Fibroblast of lung (primary cell): ENCODE measurements at regions not wholly inside any gene's neighbourhood (a gene's known extent, or its start where the extent isn't known, plus 50 kb on each side); places are given as distances from the start of the nearest gene placed in this dataset.

Experiments used
- DNase-seq, 2 donors: peaks; one replicate each; pipeline versions ENCODE4 v3.0.0 to v3.0.0-alpha.2; 2010; ENCODE audit warnings: low read depth in 2 of 2
- H2AFZ ChIP-seq: 2 replicates; pipeline ENCODE4 v1.5.1; 2012; ENCODE audit warnings: low read length, control low read depth, inconsistent platforms
- H3K27ac ChIP-seq: 2 replicates; pipeline ENCODE4 v1.5.1; 2011; ENCODE audit warnings: low read length, control low read depth; ENCODE audit not compliant: insufficient read depth
- H3K27me3 ChIP-seq: 2 replicates; pipeline ENCODE4 v1.5.1; 2011; ENCODE audit warnings: mild to moderate bottlenecking, low read length; ENCODE audit not compliant: control insufficient read depth, insufficient read depth
- H3K36me3 ChIP-seq: 2 replicates; pipeline ENCODE4 v1.5.1; 2011; ENCODE audit warnings: low read length; ENCODE audit not compliant: control insufficient read depth, insufficient read depth
- H3K4me1 ChIP-seq: 2 replicates; pipeline ENCODE4 v1.5.1; 2011; ENCODE audit warnings: low read length; ENCODE audit not compliant: control insufficient read depth, insufficient read depth; ENCODE audit errors: extremely low read depth
- H3K4me2 ChIP-seq: 2 replicates; pipeline ENCODE4 v1.5.1; 2011; ENCODE audit warnings: low read length, control low read depth; ENCODE audit not compliant: insufficient read depth; ENCODE audit errors: extremely low read depth
- H3K4me3 ChIP-seq, 4 experiments: fragments of 200-600 bp in 1 of 4; sonication (generic) in 1 of 4; replicated peaks in 1 of 4; 2 replicates each; pipeline ENCODE4 v1.5.1; 2011 to 2016; ENCODE audit warnings: low read length in 4 of 4, low read depth in 3 of 4, mild to moderate bottlenecking in 3 of 4, control low read depth in 2 of 4, inconsistent platforms in 1 of 4, mixed read lengths in 1 of 4; ENCODE audit not compliant: insufficient read depth in 1 of 4; ENCODE audit errors: control extremely low read depth in 1 of 4
- H3K79me2 ChIP-seq: 2 replicates; pipeline ENCODE4 v1.5.1; 2012; ENCODE audit warnings: mild to moderate bottlenecking, low read length, inconsistent platforms; ENCODE audit not compliant: control insufficient read depth, insufficient read depth
- H3K9ac ChIP-seq: 2 replicates; pipeline ENCODE4 v1.5.1; 2011; ENCODE audit warnings: mild to moderate bottlenecking, low read length, control low read depth; ENCODE audit not compliant: insufficient read depth
- H3K9me3 ChIP-seq: 2 replicates; pipeline ENCODE4 v1.5.1; 2012; ENCODE audit warnings: low read depth, low read length; ENCODE audit not compliant: control insufficient read depth, insufficient read depth
- H4K20me1 ChIP-seq: 2 replicates; pipeline ENCODE4 v1.5.1; 2011; ENCODE audit warnings: low read length; ENCODE audit not compliant: control insufficient read depth, insufficient read depth; ENCODE audit errors: extremely low read depth
- CTCF ChIP-seq, 2 donors: IDR thresholded peaks in 1 of 2; conservative IDR thresholded peaks in 1 of 2; 1 replicate in 1 of 2; 2 replicates in 1 of 2; pipeline ENCODE4 v1.5.1; 2011 to 2012; ENCODE audit warnings: low read length in 2 of 2, control low read depth in 1 of 2, inconsistent platforms in 1 of 2, low read depth in 1 of 2, mild to moderate bottlenecking in 1 of 2
- EZH2 ChIP-seq: IDR thresholded peaks from 2 replicates; pipeline ENCODE4 v1.5.1; 2012; ENCODE audit warnings: low read length, control low read depth, mild to moderate bottlenecking; ENCODE audit errors: missing control alignments

- no peak for DNase-seq
- Histone ChIP-seq H3K4me1 (no peaks in the 10 kb centered on the region), H3K9me3 (no peaks in the 10 kb centered on the region), H3K4me2 (no peak overlapping the region), H3K36me3 (no peaks in the 10 kb centered on the region), H4K20me1 (no peaks in the 10 kb centered on the region), H3K27ac (no peak overlapping the region), H3K79me2 (no peaks in the 10 kb centered on the region), H3K27me3 (peaks cover 10% of the 10 kb centered on the region), H2AFZ (no peak overlapping the region), H3K4me3 (no peak overlapping the region), H3K9ac (no peak overlapping the region)
- TF ChIP-seq CTCF (conservative IDR thresholded peaks at IDR 0.05 in 1 of 2, IDR thresholded peaks at IDR 0.05 in 1 of 2; ENCODE audit: low read depth in 1 of 2, low read length in 2 of 2) (no peak), EZH2 (no peak)
Observed at GRCh38 chr3:194860725-194861124, 175.0 kb downstream of the FAM43A start.

- Histone ChIP-seq H3K27me3 (peaks cover 7% of the 10 kb centered on the region), H3K4me2 (no peak overlapping the region), H3K79me2 (no peaks in the 10 kb centered on the region), H3K4me3 (no peak overlapping the region), H3K4me1 (no peaks in the 10 kb centered on the region), H3K36me3 (no peaks in the 10 kb centered on the region), H3K27ac (no peak overlapping the region), H4K20me1 (no peaks in the 10 kb centered on the region), H3K9ac (no peak overlapping the region), H2AFZ (no peak overlapping the region), H3K9me3 (no peaks in the 10 kb centered on the region)
- TF ChIP-seq CTCF (conservative IDR thresholded peaks at IDR 0.05 in 1 of 2, IDR thresholded peaks at IDR 0.05 in 1 of 2; ENCODE audit: low read depth in 1 of 2, low read length in 2 of 2) (no peak), EZH2 (no peak)
- no peak for DNase-seq
Observed at GRCh38 chr3:194861375-194861774, 175.7 kb downstream of the FAM43A start.

- DNase-seq: no peak
- Histone ChIP-seq H3K9me3 (no peaks in the 10 kb centered on the region), H3K4me2 (no peak overlapping the region), H3K4me1 (no peaks in the 10 kb centered on the region), H3K79me2 (no peaks in the 10 kb centered on the region), H4K20me1 (no peaks in the 10 kb centered on the region), H2AFZ (no peak overlapping the region), H3K4me3 (no peak overlapping the region), H3K36me3 (no peaks in the 10 kb centered on the region), H3K27me3 (peaks cover 12% of the 10 kb centered on the region), H3K9ac (no peak overlapping the region), H3K27ac (no peak overlapping the region)
- TF ChIP-seq CTCF (conservative IDR thresholded peaks at IDR 0.05 in 1 of 2, IDR thresholded peaks at IDR 0.05 in 1 of 2; ENCODE audit: low read depth in 1 of 2, low read length in 2 of 2): no peak
- TF ChIP-seq EZH2: no peak
Observed at GRCh38 chr3:194865061-194865460, 179.4 kb downstream of the FAM43A start.
